ENCODE measurements at regions not wholly inside any gene's neighbourhood (a gene's known extent, or its start where the extent isn't known, plus 50 kb on each side); places are given as distances from the start of the nearest gene placed in this dataset.
"Not testable (repeated sequence)": the region's sequence is repeated elsewhere in the genome, so short reads cannot be mapped to it uniquely, and the experiment has no call there.

DNA sequence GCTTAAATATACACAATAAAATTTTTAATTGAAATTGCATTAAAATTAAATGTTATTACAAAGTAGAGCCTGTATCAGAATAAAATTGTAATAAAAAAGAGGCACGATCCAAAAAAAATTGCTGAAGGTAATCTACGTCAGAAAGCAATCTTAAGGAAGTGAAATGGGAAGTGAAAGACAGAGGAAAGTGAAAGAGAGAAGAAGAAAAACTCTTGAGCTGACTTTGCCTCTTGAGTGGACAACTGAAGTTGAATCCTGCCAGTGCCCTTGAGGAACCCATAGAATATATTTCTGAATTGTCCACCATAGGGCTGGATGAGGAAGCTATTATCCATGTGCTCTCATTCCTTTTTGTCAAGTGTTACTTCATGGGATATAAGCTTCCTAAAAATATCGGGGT lies 285.1 kb upstream of the STAC start:
- no peak for DNase-seq

GRCh38 chr3:36097209-36097608 lies 283.1 kb upstream of the STAC start:
- no peak for DNase-seq

- DNase-seq, result no peak
Measured at GRCh38 chr3:36114353-36114752, 266.0 kb upstream of the STAC start.

DNA sequence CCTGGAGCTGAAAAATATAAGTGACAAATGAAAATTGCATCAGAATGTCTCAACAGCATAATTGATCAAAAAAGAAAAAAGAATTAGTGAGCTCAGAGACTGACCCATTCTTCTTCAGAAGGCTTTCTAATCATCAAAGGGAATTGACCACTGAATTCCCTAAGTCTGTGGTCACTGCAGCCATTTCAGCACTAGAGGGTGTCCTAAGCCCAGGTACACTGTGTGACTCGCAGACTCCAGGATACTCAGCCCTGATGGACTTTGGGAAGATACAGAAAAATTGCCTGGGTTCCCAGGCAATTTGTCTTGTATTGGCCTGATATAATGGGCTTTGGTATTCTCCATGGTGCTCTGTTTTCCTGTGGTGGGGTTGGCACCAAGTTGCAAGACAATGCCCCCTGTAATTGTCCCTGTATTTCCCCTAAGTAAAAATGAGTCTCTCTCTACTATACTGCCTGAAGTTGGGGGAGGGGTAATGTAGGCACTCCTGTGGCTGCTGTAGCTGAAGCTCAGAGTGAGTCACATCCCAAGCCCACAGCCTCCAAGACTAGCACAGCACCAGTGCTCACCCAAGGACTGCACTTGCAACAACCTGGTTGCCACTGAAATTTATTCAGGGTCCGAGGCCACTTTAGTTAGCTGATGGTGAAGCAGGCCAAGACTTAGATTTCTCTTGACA lies 256.0 kb upstream of the STAC start:
- DNase-seq, result no peak

GRCh38 chr3:36132214-36132613 lies 248.1 kb upstream of the STAC start:
- no peak for DNase-seq

GRCh38 chr3:36135863-36136262 lies 244.4 kb upstream of the STAC start:
- DNase-seq, result no peak

GRCh38 chr3:36142746-36143145 lies 237.6 kb upstream of the STAC start:
- no peak for DNase-seq

GRCh38 chr3:36146404-36146803 lies 233.9 kb upstream of the STAC start:
- no peak for DNase-seq

DNA sequence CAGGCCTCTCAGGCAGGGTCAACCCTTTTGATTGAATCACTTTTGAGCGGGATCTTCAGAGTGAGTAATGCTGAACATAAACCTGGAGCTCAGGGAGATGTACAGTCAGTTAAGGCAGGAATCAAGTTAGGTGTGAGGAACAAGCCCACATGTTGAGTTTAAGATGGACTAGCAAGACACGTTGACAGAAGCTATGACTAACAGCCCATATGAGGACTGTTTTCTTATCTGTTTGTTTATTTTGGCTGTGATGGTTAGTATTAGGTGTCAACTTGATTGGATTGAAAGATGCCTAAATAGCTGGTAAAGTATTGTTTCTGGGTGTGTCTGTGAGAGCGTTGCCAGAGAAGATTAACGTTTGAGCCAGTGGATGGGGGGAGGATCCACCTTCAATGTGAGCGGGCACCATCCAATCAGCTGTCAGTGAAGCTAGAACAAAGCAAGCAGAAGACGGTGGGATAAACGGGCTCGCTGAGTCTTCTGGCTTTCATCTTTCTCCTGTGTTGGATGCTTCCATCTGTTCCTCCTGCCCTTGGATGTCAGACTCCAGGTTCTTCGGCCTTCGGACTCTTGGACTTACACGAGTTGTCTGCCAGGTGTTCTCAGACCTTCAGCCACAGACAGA lies 232.3 kb upstream of the STAC start:
- DNase-seq, result no peak

- no peak for DNase-seq
Measured at GRCh38 chr3:36149447-36149865, 230.8 kb upstream of the STAC start.

GRCh38 chr3:36155515-36155914 lies 224.8 kb upstream of the STAC start:
- DNase-seq, result no peak

DNA sequence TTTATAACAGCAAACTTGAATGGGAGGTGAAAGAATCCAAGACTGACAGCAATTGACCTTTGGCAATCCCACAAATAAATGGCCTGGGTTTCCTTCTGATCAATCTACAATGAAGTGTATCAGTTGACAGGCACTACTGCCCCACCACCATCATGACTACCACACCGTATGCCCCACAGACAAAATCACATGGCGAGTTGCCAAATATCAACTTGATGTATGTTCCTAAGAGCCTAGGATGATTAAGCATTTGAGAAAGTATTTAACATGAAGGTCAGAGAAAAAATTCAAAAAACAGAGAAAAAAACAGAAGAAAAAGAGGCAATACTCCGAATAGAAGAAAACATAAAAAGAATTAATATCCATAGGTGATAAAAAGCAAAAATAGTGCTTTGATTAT lies 215.9 kb upstream of the STAC start:
- no peak for DNase-seq

GRCh38 chr3:36165509-36166290 lies 214.6 kb upstream of the STAC start:
- no peak for DNase-seq

GRCh38 chr3:36166477-36166876 lies 213.8 kb upstream of the STAC start:
- DNase-seq, result no peak

DNA sequence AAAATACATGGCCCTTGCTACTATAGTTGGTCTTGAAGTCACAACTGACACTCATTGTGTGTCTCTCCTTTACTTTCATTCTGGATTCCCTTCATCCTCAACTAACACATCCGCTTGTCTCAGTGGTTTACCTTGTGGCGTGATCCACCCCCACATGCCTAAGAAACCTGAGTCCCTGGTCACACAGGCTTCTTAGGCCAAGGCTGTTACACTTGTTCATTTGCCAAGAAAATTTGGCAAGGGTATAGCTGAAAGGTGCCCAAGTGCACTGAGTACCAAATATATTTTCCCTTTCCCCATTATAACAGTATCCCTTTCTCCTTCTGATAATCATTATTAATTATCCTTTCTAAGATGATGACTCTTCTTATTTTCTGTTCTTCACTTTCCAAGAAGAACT lies 207.6 kb upstream of the STAC start:
- DNase-seq, result no peak

DNA sequence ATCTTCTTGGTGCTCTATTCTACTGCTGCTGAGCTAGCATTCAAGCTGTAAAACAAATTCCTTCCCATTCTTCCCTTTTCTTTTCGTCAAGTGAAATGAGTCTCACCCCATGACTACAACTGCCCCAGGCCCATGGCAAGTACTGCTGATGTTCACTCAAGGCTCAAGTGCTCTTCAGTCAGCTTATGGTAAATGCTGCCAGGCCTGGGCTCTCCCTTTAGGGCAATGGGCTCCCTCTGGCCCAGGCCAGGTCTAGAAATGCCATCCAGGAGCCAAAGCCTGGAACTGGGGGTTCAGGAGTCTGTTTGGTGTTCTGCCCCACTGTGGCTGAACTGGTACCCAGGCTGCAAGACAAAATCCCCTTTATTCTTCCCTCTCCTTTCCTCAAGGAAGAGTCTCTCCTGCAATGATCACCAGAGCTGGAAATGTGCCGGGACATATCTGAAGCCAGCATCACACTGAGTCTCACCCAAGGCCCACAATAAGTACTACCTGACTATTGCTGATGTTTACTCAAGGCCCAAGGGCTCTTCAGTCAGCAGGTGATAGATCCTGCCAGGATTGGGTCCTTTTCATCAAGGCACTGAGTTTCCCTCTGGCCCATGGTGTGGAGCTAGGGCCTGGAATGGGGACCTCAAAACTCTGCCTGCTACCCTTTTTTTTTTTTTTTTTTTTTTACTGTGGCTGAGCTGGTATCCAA lies 205.0 kb upstream of the STAC start:
- DNase-seq, result no peak

DNA sequence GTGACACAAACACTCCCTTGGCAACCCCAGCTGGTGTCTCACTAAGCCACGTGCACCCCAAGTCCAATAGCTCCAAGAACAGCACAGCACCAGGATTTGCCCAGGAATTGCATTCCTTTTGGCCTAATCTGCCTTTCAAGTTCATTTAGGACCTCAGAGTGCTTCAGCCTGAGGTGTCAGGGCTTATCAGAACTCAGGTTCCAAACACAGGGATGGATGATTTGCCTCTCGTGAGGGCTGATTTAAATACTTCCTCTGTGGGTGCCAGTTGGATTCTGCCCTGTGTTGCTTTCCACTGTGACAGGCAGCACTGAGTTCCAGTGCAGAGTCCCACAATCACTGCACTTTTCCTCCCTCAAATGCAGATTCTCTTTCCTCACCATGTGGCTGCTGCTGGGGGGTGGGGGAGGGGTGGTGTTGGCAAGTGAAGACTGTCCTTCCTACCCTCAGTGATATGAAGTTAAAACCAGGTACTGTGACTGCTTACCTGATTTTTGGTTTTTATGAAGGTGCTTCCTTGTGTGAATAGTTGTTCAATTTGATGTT lies 204.3 kb upstream of the STAC start:
- no peak for DNase-seq

GRCh38 chr3:36178018-36178417 lies 202.3 kb upstream of the STAC start:
- DNase-seq, result no peak

DNA sequence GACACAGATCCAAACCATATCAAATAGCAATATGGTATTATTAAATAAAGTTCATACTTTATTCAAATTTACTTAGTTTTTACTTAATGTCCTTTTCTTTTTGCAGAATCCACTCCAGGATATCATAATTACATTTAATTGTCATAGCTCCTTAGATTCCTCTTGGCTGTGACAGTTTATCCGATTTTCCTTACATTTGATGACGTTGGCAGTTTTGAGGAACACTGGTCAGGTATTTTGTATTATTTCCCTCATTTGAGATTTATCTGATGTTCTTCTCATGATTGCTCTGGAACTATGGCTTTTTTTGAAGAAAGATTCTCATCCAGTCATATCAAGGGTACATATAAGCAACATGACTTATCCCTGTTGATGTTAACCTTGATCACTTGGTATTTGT lies 198.3 kb upstream of the STAC start:
- DNase-seq, result no peak

- not testable (repeated sequence) for DNase-seq
Measured at GRCh38 chr3:36187197-36187596, 193.1 kb upstream of the STAC start.

- DNase-seq, result no peak
Measured at GRCh38 chr3:36192901-36193300, 187.4 kb upstream of the STAC start.

DNA sequence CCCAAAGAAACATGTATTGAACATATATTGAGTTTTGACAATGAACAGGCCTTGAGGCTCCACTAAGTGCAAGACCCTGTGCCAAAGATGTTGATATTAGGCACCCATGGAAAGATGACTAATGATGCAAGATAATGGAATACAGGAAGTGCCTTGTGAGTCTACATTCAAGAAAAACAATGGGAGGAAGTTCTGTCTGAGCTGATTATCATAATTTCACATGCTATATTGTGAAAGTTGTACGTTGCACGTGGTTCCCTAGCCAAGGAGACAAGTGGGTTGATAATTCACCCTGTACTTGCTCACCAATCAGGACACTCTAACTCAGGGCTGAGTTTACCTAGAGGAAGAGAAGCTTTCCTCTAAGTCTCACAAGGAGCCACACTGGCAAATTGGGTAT lies 186.9 kb upstream of the STAC start:
- DNase-seq, result no peak

DNA sequence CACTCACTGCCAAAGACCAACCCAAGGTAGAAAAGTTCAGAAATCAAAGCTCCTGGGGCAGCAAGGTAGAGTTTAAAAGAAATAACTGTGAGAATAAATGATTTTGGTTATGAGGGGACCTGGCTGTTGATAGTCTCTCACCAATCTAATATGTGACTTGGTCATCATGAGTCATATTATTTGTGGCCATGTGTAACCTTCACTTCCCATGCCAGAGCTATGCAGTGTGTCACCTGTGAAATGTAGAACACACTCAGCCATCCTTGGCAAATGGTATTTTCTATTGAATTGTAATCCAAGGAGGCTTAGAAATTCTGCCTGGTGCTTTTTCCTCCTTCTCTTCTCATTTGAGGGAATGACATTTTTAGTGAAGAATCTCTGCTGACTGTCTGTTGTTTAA lies 184.2 kb upstream of the STAC start:
- no peak for DNase-seq

All from NCI-H2107 (cell line).